ENCODE measurements at regions not wholly inside any gene's neighbourhood (a gene's known extent, or its start where the extent isn't known, plus 50 kb on each side); places are given as distances from the start of the nearest gene placed in this dataset.
"Not testable (repeated sequence)": the region's sequence is repeated elsewhere in the genome, so short reads cannot be mapped to it uniquely, and the experiment has no call there.

DNA sequence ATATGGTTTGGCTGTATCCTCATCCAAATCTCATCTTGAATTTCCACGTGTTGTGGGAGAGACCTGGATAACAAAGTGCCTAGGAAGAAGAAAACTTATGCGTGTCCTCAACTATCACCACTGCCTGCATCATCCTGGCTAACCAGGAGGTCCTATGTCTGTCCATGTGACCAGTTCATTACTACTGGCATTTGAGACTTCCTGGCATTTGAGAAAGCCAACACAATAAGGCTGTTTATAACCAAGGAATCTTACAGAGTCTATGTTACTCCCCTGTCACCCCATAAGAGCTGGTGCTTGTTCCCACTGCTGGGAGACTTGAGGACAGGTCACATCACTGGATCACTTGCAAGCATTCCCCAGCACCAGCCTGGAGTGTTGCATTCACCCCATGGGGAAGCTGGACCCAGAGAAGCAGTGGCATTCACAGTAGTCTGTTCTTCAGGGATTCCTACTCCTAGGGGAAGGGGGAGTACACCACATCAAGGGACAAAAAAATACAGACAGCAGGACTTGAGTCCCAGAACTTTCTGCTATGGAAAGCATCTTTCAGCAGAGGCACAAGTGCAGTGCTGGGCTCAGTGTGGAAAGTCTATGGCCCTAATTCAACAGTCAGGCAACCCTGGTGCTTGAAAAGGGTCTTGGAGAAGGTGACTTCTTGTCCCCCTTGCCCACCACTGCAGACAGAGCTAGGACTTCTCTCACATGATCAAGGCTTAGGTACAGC lies 717.1 kb downstream of the SEMA5A start:
- DNase-seq, result no peak

DNA sequence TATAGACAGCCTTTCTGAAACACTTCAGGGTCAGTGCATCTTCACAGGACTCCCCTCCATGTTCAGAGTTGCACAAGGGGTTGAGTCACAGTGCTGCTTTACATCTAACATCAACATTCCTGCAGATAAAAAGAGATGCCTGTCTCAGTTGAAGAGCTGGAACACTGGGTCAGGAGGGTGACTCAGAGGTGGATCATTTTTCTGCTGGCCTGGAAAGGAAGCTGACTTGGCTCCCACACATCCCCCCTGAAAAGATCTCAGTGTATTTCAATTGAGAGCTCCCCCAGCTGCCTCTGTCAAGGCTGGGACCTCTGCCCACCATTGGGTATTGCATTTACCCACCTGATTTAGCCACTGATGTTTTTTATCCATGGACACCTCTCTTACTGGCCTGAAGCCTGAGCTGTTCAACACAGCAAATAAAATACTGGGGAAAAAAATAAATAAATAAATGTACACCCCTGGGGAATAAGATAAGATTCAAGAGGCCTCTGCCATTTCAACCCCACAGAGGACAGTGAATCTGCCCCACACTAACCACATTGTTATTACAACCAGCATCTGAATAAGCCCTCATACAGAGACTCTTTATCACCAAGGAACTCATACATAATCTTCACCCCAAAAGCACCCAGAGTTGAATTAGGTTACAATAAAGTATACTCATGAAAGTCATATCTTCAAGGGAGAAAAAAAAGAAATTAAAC lies 716.4 kb downstream of the SEMA5A start:
- no peak for DNase-seq

DNA sequence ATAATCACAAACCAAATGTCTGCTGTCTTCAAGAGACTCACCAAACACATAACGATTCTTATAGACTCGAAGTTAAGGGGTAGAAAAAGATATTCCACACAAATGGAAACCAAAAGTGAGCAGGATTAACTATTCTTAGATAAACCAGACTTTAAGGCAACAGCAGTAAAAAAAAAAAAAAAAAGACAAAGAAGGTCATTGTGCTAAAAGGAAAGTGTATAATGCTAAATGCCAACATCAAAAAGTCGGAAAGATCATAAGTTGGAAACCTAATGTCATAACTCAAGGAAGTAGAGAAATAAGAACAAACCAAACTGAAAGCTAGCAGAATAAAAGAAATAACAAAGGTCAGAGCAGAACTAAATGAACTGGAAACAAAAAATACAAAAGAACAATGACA lies 714.6 kb downstream of the SEMA5A start:
- DNase-seq, result no peak

DNA sequence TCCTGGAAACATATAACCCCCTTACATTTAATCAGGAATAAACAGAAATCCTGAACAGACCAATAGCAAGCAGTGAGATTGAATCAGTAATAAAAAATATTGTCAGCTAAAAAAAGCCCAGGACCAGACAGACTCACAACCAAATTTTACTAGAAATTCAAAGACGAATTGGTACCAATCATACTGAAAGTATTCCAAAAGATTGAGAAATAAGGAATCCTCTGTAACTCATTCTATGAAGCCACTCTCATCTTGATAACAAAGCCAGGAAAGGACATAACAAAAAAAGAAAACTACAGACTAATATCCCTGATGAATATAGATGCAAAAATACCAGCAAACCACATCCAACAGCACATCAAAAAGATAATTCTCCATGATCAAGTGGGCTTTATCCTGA lies 714.0 kb downstream of the SEMA5A start:
- no peak for DNase-seq

DNA sequence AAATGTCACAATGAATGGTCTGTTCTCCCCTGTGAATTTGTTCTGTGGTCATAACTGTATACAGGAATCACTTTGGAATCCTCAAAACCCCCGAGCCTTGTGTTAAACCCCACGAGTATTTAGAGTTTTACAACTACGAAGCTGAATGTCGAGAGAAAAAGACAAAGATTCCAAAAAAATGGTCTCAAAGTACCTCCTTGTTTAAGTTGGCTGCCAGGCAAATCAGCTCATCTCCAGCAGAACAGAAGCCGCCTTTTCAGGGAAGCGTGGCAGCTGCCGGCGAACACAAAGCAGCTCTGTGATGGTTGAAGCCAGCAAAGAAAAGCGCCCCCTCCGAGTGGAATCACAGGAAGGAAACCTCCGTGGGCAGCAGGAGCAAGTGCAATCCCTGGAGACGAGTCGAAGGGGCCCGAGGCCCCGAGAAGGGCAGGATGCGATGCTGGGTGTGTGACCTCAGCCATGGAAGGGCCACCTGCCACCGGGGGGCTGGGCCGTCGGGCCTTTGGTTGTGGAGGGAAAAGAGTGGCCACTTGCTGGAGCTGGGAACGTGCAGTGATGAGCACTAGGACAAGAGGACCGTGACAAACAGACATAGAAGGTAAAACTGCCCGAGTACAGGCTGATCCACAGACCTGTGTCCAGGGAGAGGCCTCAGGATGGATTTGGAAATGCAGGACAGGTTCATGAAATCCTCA lies 706.4 kb downstream of the SEMA5A start:
- no peak for DNase-seq

DNA sequence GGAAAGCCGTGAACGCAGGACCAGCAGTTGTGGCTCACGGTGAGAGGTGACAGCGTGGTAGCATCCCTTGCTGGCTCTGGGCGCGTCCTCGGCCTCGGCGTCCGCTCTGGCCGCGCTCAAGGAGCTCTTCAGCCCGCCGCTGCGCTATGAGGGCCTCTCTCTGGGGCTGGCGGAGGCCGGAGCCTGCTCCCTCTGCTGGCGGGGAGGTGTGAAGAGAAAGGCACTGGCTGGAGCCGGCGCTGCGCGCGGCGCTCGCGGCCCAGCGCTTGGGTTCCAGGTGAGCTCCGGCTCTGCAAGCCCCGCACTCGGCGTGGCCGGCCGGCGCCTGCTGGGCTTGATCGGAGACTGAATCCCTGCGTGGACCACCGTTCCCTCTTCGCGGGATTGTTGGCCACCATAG lies 705.6 kb downstream of the SEMA5A start:
- no peak for DNase-seq

DNA sequence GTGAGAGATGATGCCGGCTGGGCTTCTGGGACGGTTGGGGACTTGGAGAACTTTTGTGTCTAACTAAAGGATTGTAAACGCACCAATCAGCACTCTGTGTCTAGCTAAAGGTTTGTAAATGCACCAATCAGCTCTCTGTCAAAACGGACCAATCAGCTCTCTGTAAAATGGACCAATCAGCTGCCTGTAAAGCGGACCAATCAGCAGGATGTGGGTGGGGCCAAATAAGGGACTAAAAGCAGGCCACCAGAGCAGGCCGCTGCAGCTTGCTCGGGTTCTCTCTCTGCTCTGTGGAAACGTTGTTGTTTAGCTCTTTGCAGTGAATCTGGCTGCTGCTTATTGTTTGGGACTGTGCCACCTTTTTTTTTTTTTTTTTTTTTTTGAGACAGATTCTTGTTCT lies 705.1 kb downstream of the SEMA5A start:
- DNase-seq, result not testable (repeated sequence)

DNA sequence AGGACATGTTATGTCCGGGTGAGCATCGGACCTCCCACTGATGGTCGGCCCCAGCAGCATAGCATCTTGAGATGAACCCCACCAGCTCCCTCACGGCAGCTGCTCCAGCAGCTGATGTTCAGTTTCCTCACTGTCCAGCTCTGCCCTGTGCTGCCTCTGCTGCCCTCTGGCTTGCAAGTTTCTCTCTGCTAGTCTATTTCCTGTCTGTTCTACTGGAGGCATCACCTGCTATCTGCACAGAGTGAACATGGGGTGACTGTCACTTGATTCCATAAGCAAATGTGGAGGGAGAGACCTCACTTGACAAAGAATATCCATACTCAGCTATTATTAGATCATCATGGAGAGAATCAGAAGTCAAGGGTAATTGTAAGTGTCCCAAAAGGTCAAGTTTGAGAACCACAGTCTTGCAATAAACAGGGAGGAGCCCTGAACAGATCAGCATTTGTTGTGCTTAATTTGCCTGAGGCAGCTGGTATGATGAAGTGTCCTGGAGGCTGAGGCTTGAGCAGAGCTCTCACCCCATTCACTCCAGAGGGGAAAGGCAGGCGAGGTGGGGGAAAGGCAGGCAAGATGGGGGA lies 702.8 kb downstream of the SEMA5A start:
- no peak for DNase-seq

DNA sequence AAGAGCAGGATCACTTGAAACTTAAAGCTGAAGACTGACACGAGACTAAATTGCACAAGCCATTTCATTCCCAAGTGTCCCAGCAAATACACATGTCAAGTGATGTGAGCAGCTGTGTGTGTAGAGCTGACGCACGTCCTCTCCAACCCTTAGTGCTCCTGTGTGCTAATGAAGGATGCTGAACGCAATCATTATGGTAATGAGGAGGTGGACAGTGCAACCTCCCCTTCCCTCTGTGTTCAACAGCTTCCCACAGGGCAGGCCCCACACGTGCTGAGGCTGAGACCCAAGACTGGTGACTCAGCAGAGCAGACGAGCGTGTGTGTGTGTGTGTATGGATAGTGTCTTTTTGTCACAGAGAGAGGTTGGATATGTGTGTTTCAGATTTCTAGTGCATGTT lies 702.1 kb downstream of the SEMA5A start:
- no peak for DNase-seq

DNA sequence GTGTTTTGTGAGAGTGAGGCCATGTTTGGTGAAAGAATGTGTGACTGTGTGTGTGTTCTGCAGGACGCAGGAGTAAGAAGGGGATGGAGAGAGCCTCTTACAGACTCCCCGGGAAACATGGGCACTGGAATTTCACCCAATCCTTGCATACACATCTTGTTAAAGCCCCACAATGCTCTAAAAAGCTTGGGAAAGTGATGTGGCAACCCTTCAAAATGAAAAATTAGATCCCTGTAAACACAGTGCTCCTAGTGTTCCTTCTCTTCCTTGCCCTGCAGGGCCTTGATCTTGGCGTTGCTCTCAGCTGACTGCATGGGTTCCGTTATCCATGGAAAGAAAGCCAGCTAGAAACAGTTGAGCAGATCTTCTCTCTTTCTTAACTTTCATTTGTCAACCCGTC lies 701.7 kb downstream of the SEMA5A start:
- no peak for DNase-seq

DNA sequence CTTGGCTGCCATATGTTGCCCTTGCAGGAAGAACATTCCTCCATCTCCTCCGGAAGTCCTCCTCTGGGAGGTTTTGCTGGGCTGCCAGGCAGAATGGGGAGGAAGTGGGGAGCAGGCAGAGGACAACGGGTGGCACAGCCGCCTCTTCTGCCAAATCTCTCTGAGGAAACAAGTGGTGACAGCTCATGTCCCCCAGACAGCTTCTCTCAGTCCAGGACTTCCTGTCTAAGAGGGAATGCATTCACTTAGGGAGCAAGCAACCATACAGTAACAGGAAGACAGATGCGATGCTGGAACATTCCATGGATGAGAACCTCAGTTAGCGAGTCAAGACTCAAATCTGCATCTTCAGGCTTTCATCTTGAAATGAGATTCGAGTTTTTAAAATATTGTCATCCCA lies 701.0 kb downstream of the SEMA5A start:
- DNase-seq, result no peak

DNA sequence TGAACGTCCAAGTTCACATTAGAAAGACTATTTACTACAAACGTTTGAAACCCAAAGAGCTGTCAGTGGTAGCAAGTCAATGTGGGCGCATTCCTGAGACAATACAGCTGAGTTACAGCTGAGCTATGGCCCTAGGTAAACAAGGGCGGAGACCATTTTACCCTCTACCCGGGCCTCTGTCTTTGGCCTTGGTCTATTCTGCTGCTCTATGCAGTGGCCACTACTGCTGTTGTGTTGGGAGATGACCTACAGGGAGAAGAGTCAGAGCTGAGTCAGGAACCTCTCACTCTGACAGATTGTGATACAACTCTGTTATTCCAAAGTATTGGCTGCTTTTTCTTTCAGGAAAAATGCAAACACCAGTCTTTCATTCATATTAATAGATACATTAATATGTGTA lies 700.6 kb downstream of the SEMA5A start:
- no peak for DNase-seq

DNA sequence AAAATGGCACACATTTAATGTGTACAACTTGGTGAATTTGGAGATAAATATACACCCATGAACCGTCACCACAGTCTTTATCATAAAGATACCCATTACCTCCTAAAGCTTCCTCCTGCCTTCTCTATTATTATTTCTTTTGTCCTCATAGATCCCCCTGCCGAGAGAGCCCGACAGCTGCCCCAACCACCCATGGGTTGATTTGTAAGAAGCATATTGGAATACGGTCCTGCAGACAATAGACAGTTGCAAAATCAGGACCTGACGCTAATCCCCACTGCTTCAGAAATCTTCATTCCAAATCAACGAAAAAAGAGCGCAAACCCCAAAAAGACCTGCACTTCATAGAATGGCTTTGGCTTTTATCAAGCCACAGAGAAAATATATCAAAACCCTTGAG lies 697.5 kb downstream of the SEMA5A start:
- DNase-seq, result no peak

DNA sequence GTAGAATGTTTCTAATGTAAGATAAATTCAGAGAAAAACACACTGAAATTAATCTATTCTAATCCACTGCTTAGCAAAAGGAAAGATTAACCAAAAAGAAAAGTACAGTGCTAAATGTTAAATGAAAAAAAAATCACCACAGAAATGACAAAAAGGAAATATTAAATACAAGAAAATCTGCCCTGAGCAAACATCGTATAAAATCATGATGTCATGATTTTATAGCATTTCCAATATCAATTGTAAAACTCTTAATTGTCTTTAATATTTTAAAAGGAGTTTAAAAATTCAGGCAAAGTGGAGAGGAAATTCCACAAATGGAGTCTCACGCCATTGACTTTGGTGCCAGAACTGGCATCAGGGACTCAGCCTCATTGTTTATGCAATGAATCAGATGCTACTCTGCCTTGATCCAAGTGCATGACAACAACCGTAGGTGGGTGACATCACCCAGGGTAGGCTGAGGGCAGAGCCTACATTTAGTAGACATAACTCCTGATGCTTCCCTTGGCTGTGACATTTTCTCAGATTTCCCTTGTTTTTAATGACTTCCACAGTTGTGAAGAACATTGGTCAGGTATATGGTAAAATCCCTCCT lies 696.8 kb downstream of the SEMA5A start:
- no peak for DNase-seq

DNA sequence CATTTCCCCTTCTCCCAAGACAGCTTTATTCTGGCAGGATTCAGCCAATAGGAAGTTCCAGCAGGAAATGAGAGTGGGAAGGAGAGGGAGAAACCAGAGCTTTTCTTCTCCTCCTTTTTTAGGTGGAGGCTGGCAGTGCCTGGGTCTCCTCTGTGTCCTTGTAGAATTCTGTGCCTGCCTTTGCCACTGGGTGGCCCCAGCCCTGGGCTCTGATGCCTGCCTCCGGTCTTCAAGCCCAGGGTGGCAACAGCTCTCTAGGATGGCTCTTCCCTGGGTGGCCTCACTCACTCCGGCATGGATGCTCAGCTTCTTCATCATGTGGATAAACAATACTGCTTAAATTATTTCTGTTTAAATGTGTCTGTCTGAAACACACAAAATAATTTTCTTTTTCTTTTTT lies 694.8 kb downstream of the SEMA5A start:
- DNase-seq, result no peak

DNA sequence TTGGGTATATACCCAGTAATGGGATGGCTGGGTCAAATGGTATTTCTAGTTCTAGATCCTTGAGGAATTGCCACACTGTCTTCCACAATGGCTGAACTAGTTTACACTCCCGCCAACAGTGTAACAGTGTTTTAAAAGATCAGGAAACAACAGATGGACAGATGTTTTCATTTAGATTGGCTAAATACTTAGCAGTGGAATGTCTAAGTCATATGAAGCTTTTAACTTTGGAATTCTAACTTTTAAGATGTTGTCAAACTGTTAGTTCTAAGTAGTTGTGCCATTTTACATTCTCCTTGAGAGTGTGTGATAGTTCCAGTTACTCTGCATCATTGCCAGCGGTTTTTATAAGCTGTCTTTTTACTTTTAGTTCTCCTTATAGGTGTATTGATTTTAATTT lies 688.8 kb downstream of the SEMA5A start:
- no peak for DNase-seq

DNA sequence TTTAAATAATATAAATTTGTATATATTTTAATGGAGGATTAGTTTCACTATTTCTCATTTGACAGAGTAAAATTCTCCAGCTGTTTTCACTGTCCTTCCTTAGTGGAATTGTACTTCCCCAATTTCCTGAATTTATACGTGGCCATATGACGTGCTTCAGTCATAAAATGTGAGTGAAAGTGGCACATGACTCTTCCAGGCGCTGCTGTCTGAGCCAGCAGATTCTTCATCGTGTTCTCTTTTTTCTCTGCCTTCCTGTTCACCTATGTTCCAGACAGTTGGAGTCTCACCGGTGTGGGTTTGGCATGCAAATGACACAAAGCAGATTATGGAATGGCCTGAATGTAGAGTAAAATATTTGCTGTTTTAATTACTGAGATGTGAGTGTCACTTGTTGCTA lies 684.1 kb downstream of the SEMA5A start:
- DNase-seq, result no peak

DNA sequence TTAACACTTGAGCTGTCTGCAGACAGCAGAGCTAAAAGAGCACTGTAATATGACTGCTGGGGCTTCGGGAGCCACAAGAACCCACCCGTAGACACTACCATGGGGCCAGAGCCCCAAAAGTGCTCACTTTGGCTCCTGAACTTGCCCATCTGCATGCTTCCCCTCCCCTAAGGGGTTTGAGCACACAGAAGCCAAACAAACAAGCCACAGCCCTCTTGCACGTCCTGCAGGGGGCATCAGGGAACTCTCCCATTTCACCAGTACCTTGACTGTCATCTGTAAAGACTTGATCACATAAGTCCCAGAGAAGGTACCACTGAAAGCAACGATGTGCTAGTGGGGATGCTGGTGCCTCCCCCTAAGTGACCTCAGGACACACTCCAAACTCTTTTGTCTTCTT lies 681.8 kb downstream of the SEMA5A start:
- DNase-seq, result no peak

DNA sequence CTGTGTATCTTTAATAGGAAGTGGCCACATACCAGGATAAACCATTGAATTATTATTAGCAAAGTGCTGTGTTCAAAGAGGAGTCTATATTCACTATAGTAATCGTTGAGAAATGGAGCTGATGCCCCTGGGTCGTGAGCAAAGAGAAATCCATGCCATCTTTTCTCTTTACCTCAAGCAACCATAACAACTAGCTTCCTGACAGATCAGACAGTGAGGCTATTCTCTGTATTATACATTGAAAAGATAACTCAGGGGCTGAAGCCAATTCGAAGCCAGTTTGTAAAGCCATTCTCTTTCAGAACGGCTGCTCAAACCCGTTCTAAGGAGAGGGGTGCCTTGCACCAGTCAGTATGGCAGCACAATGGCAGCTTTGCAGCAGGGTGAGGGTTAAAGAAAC lies 680.6 kb downstream of the SEMA5A start:
- DNase-seq, result no peak

DNA sequence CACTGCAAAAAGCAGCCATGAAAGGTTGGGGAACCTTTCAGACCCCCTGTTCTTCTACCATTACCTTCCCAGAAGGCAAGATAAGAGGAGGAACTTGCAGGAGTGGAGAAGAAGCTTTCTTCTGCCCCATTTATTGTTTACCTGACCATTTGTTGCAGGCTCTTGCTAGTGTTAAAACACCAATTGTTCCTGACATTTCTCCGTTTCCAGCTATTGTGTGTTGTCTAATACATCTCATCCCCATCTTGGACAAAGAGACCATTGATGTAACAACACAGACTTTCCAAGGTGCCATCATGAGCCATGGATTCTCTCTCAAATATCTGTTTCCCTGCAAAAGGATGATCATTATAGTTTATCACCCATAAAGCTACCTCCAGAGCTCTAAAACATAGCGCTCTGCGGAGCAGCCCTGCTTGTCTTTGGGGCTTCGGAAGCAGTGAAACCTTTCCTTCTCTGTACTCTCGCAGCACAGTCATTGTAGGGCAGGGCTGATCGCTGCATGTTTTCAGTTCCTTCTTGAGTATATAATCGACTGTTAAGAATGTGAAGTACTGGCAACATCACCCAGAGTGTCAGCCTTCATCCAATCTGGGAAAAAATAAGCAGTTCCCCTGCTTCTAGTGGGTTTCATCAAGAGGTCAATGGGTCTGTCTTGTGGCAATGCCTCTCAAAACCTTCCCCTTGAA lies 680.0 kb downstream of the SEMA5A start:
- no peak for DNase-seq

DNA sequence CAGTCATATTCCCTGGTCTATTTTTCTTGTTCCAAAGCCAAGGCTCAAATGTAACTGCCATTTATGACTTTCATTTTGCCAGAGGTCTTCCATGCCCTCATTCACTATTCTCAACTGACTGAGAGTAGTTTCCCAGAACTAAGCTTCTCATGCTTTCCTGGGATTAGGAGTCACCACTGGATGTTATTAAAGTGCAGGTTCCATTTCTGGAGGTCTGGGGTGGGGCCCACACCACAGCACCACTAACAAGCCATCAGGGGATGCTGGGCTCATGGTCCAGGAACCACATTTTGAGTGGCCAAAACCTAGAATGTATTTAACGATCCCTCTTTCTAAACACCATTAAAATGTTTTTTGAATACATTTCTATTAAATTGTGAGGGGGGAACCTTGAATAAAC lies 677.6 kb downstream of the SEMA5A start:
- DNase-seq, result no peak

DNA sequence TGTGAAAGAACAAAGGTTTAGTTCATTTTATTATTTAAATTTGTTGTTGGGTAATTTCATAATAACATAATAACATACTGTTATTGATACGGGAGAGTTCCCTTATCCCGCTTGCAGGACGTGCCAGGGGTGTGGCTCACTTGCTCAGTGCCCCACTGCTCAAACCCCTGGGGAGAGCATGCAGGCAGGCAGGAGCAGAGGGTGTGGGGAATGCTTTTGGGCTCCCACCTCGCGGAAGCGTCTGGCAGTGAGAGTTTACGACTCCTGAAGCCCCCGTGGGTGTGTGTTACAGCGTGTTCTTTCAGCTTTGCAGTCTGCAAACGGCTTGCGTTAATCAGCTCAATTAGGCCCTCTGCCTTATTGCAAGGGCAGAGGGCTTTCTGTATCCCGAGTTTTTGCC lies 675.9 kb downstream of the SEMA5A start:
- no peak for DNase-seq
